Body of pancreas (tissue), 4 donors: ENCODE measurements at regions not wholly inside any gene's neighbourhood (a gene's known extent, or its start where the extent isn't known, plus 50 kb on each side); places are given as distances from the start of the nearest gene placed in this dataset.

Experiments
- POLR2A ChIP-seq, 3 donors: fragments of 450-650 bp; IDR thresholded peaks; one replicate each; pipeline ENCODE4 v1.6.1; 2016; ENCODE audit warnings: antibody characterized with exemption in 3 of 3, mild to moderate bottlenecking in 2 of 3
- TF ChIP-seq, protein P1 (sequence below), 7 experiments: fragments of 450-650 bp in 4 of 7; fragments of 200-600 bp in 3 of 7; sonication (generic) in 3 of 7; IDR thresholded peaks; one replicate each; pipeline ENCODE4 v1.5.1; 2016 to 2019; ENCODE audit warnings: antibody characterized with exemption in 7 of 7

DNA sequence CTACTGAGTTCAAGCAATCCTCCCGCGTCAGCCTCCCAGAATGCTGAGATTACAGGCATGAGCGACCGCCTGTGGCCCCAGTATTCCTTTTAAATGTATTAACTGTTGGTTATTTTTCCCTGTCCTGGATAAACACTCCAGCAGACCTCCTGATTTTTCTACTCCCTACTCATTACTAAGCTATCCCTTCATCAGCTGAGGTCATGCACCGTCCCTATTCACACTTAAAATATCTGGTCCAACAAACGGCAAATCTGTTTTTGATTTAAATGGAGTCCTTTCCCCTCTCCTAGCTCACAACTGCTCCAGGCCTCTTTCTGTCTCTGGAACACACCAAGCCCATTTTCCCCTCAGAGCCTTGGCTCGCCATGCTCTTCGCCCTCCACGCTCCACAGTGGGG lies 1003.3 kb upstream of the TMEM132C start:
- TF ChIP-seq, protein P1, sequence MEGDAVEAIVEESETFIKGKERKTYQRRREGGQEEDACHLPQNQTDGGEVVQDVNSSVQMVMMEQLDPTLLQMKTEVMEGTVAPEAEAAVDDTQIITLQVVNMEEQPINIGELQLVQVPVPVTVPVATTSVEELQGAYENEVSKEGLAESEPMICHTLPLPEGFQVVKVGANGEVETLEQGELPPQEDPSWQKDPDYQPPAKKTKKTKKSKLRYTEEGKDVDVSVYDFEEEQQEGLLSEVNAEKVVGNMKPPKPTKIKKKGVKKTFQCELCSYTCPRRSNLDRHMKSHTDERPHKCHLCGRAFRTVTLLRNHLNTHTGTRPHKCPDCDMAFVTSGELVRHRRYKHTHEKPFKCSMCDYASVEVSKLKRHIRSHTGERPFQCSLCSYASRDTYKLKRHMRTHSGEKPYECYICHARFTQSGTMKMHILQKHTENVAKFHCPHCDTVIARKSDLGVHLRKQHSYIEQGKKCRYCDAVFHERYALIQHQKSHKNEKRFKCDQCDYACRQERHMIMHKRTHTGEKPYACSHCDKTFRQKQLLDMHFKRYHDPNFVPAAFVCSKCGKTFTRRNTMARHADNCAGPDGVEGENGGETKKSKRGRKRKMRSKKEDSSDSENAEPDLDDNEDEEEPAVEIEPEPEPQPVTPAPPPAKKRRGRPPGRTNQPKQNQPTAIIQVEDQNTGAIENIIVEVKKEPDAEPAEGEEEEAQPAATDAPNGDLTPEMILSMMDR (IDR thresholded peaks at IDR 0.05) = no peak
- TF ChIP-seq POLR2A (IDR thresholded peaks at IDR 0.05) = no peak
